ENCODE measurements at regions not wholly inside any gene's neighbourhood (a gene's known extent, or its start where the extent isn't known, plus 50 kb on each side); places are given as distances from the start of the nearest gene placed in this dataset.

GRCh38 chr9:88934876-88935535, 56.3 kb upstream of the S1PR3 start:
- TF ChIP-seq CTCF (IDR thresholded peaks at IDR 0.05; ENCODE audit: extremely low read depth in 1 of 2, insufficient read depth in 1 of 2, low read depth in 1 of 2, low read length in 2 of 2) (no peak), EZH2 (IDR thresholded peaks at IDR 0.05; ENCODE audit: borderline replicate concordance, low read depth, low read length, severe bottlenecking) (no peak), POLR2AphosphoS5 (IDR thresholded peaks at IDR 0.05; ENCODE audit: insufficient read depth, low read depth, low read length) (no peak), POLR2A (IDR thresholded peaks at IDR 0.05; ENCODE audit: low read depth, low read length) (no peak), MYC (IDR thresholded peaks at IDR 0.05; ENCODE audit: low read depth, low read length) (no peak), JUN (IDR thresholded peaks at IDR 0.05; ENCODE audit: borderline replicate concordance, insufficient read depth, insufficient read length, low read depth) (no peak)

Measured in endothelial cell of umbilical vein (primary cell).